Large intestine (tissue), 3 donors: ENCODE measurements at regions not wholly inside any gene's neighbourhood (a gene's known extent, or its start where the extent isn't known, plus 50 kb on each side); places are given as distances from the start of the nearest gene placed in this dataset.
A peak's percentile ranks its signal among the peaks of the same experiment; 100 is the strongest.
"Not testable (repeated sequence)": the region's sequence is repeated elsewhere in the genome, so short reads cannot be mapped to it uniquely, and the experiment has no call there.

Experiments
- DNase-seq, 2 donors: peaks; one replicate each; pipeline versions ENCODE4 v3.0.0 to v3.0.0-alpha.2; 2013
- H3K27ac ChIP-seq: one replicate; pipeline ENCODE4 v1.5.1; 2013; ENCODE audit warnings: low read length
- H3K27me3 ChIP-seq: 2 replicates; pipeline ENCODE4 v1.6.1; 2013; ENCODE audit warnings: low read length; ENCODE audit not compliant: control insufficient read depth, insufficient read depth
- H3K36me3 ChIP-seq: 2 replicates; pipeline ENCODE4 v1.6.1; 2013; ENCODE audit warnings: low read length; ENCODE audit not compliant: control insufficient read depth, insufficient read depth
- H3K4me1 ChIP-seq: one replicate; pipeline ENCODE4 v1.6.1; 2013; ENCODE audit warnings: low read length; ENCODE audit not compliant: control insufficient read depth, insufficient read depth
- H3K4me3 ChIP-seq: one replicate; pipeline ENCODE4 v1.5.1; 2013; ENCODE audit warnings: low read length
- H3K9me3 ChIP-seq: one replicate; pipeline ENCODE4 v1.6.1; 2013; ENCODE audit warnings: mild to moderate bottlenecking, low read depth, low read length, moderate library complexity; ENCODE audit not compliant: control insufficient read depth
- WGBS: methylation state at CpG from one replicate; pipeline ENCODE4 v1.1.5; 2013; ENCODE audit warnings: low lambda C conversion rate; ENCODE audit not compliant: insufficient coverage; 5-methylcytosine and 5-hydroxymethylcytosine counted together

GRCh38 chr10:9848981-9849380 is 1168.7 kb upstream of the CELF2 start:
- no peak for DNase-seq
- Histone ChIP-seq H3K4me1 (no peaks in the 10 kb centered on the region), H3K36me3 (no peaks in the 10 kb centered on the region), H3K9me3 (peaks cover 12% of the 10 kb centered on the region), H3K27ac (no peak overlapping the region), H3K27me3 (no peaks in the 10 kb centered on the region), H3K4me3 (no peak overlapping the region)
- 80% methylated on average over 2 of the region's 2 CpGs for WGBS

- H3K36me3 ChIP-seq: no peaks in the 10 kb centered on the region
- peaks cover 14% of the 10 kb centered on the region for H3K9me3 ChIP-seq
- no peak overlapping the region for H3K27ac ChIP-seq
- DNase-seq: no peak
- 80% methylated on average over 1 of the region's 3 CpGs for WGBS
- no peaks in the 10 kb centered on the region for H3K4me1 ChIP-seq
- H3K27me3 ChIP-seq: no peaks in the 10 kb centered on the region
- H3K4me3 ChIP-seq: no peak overlapping the region
Measured at GRCh38 chr10:9850415-9850814, 1167.3 kb upstream of the CELF2 start.

GRCh38 chr10:9851808-9852207 is 1165.9 kb upstream of the CELF2 start:
- no peak overlapping the region for H3K27ac ChIP-seq
- H3K4me3 ChIP-seq: no peak overlapping the region
- no peaks in the 10 kb centered on the region for H3K36me3 ChIP-seq
- DNase-seq: no peak
- H3K9me3 ChIP-seq: peaks cover 23% of the 10 kb centered on the region
- no peaks in the 10 kb centered on the region for H3K27me3 ChIP-seq
- no peaks in the 10 kb centered on the region for H3K4me1 ChIP-seq

GRCh38 chr10:9853405-9854355 is 1164.0 kb upstream of the CELF2 start:
- Histone ChIP-seq H3K4me3 (no peak overlapping the region), H3K4me1 (no peaks in the 10 kb centered on the region), H3K27me3 (no peaks in the 10 kb centered on the region), H3K27ac (no peak overlapping the region), H3K9me3 (peaks cover 23% of the 10 kb centered on the region), H3K36me3 (no peaks in the 10 kb centered on the region)
- WGBS: 89% methylated on average over 1 of the region's 4 CpGs
- no peak for DNase-seq

- not testable (repeated sequence) for DNase-seq, H3K36me3 ChIP-seq, H3K27ac ChIP-seq, H3K27me3 ChIP-seq, H3K4me1 ChIP-seq, H3K4me3 ChIP-seq
- peaks cover 23% of the 10 kb centered on the region for H3K9me3 ChIP-seq
- no CpG with 5 or more reads among the region's 22 CpGs for WGBS
Measured at GRCh38 chr10:9855451-9855850, 1162.2 kb upstream of the CELF2 start.

GRCh38 chr10:9858816-9859215 is 1158.9 kb upstream of the CELF2 start:
- H3K4me3 ChIP-seq: no peak overlapping the region
- no peaks in the 10 kb centered on the region for H3K36me3 ChIP-seq
- peak overlapping the region; percentile 5 for H3K27ac ChIP-seq
- no peaks in the 10 kb centered on the region for H3K4me1 ChIP-seq
- peaks cover 12% of the 10 kb centered on the region for H3K9me3 ChIP-seq
- peak in 1 of 2 donors; percentile 29 for DNase-seq
- no peaks in the 10 kb centered on the region for H3K27me3 ChIP-seq

- Histone ChIP-seq H3K4me3 (no peak overlapping the region), H3K9me3 (peaks cover 12% of the 10 kb centered on the region), H3K4me1 (no peaks in the 10 kb centered on the region), H3K36me3 (no peaks in the 10 kb centered on the region), H3K27me3 (no peaks in the 10 kb centered on the region), H3K27ac (no peak overlapping the region)
- DNase-seq: no peak
Measured at GRCh38 chr10:9860045-9860444, 1157.6 kb upstream of the CELF2 start.

GRCh38 chr10:9863559-9864121 is 1154.0 kb upstream of the CELF2 start:
- 100% methylated on average over 1 of the region's 9 CpGs for WGBS
- Histone ChIP-seq H3K27me3 (no peaks in the 10 kb centered on the region), H3K36me3 (no peaks in the 10 kb centered on the region), H3K4me1 (no peaks in the 10 kb centered on the region), H3K9me3 (no peaks in the 10 kb centered on the region), H3K27ac (no peak overlapping the region), H3K4me3 (no peak overlapping the region)
- no peak for DNase-seq

GRCh38 chr10:9868499-9868898 is 1149.2 kb upstream of the CELF2 start:
- no peaks in the 10 kb centered on the region for H3K9me3 ChIP-seq
- DNase-seq: no peak
- H3K27ac ChIP-seq: no peak overlapping the region
- H3K4me3 ChIP-seq: no peak overlapping the region
- H3K4me1 ChIP-seq: no peaks in the 10 kb centered on the region
- H3K36me3 ChIP-seq: no peaks in the 10 kb centered on the region
- WGBS: 100% methylated on average over 1 of the region's 2 CpGs
- H3K27me3 ChIP-seq: no peaks in the 10 kb centered on the region

- Histone ChIP-seq H3K9me3 (no peaks in the 10 kb centered on the region), H3K4me3 (no peak overlapping the region), H3K4me1 (no peaks in the 10 kb centered on the region), H3K27ac (no peak overlapping the region), H3K27me3 (no peaks in the 10 kb centered on the region), H3K36me3 (no peaks in the 10 kb centered on the region)
- 100% methylated on average over 1 of the region's 2 CpGs for WGBS
- DNase-seq: no peak
Measured at GRCh38 chr10:9869205-9869604, 1148.5 kb upstream of the CELF2 start.
